GM12864 (cell line): ENCODE measurements at regions not wholly inside any gene's neighbourhood (a gene's known extent, or its start where the extent isn't known, plus 50 kb on each side); places are given as distances from the start of the nearest gene placed in this dataset.

Experiments
- DNase-seq: peaks from one replicate; pipeline ENCODE4 v3.0.0-alpha.2; 2011; ENCODE audit warnings: low read depth
- H3K4me3 ChIP-seq: 2 replicates; pipeline ENCODE4 v1.5.1; 2011; ENCODE audit warnings: mild to moderate bottlenecking, low read depth, low read length, control low read depth
- CTCF ChIP-seq: IDR thresholded peaks from 2 replicates; pipeline ENCODE4 v1.5.1; 2011; ENCODE audit warnings: low read depth, mild to moderate bottlenecking, moderate library complexity, low read length, control low read depth, inconsistent platforms; ENCODE audit errors: missing control alignments

GRCh38 chr18:37754141-37754540, 188.5 kb upstream of the CELF4 start:
- H3K4me3 ChIP-seq = no peak overlapping the region
- no peak for TF ChIP-seq CTCF
- DNase-seq = no peak

DNA sequence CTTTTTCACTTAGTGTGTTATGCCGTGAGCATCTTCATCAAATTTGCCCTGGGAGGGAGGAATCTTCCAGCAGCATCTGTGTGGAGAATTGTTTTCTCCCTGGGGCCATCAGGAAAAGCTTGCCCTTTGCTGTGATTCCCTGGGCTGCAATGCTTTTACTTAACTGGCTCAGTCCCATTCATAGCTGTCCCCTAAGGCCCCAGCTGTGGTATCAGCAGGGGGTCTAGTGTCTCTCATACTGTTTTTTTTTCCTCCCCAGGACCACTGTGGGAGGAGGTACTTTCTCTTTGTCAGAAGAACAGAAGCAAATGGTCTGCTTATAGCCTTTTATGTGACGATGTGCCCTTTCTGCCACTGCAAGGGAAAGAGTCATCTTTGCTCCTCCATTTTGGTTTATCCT, 176.8 kb upstream of the CELF4 start:
- no peak for DNase-seq
- no peak for TF ChIP-seq CTCF
- no peak overlapping the region for H3K4me3 ChIP-seq

- no peak overlapping the region for H3K4me3 ChIP-seq
- no peak for TF ChIP-seq CTCF
- DNase-seq = no peak
These were observed 175.5 kb upstream of the CELF4 start for GRCh38 chr18:37741032-37741623.

- no peak overlapping the region for H3K4me3 ChIP-seq
- no peak for DNase-seq
- TF ChIP-seq CTCF = no peak
These were observed 168.8 kb upstream of the CELF4 start for GRCh38 chr18:37734406-37734805.

DNA sequence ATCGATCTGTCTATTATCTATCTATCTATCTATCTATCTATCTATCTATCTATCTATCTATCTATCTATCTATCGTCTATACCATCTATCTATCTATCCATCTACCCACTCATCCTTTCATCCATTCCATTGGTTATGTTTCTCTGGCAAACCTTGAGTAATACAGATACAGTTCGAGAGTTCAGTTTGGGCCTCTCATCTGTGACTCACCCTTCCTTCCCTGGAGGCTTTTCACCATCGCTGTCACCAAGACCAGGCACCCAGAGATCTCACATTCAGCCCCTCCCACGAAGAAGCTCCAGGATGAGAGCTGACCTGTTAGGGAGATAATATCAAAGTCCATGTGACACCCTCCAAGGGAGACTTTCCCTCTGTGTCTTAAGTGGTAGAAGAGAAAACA, 164.1 kb upstream of the CELF4 start:
- TF ChIP-seq CTCF = no peak
- no peak overlapping the region for H3K4me3 ChIP-seq
- DNase-seq = no peak

GRCh38 chr18:37724206-37724605, 158.6 kb upstream of the CELF4 start:
- TF ChIP-seq CTCF = no peak
- no peak for DNase-seq
- no peak overlapping the region for H3K4me3 ChIP-seq
